GM12892 (cell line): ENCODE measurements at regions not wholly inside any gene's neighbourhood (a gene's known extent, or its start where the extent isn't known, plus 50 kb on each side); places are given as distances from the start of the nearest gene placed in this dataset.

Source experiments
- DNase-seq: peaks from one replicate; pipeline ENCODE4 v3.0.0; 2011; ENCODE audit not compliant: insufficient read length
- FAIRE-seq: peaks from 2 replicates; lab custom pipeline; 2011; peaks lifted over from hg19 to GRCh38; lab: Jason Lieb, UNC
- POLR2A ChIP-seq: IDR thresholded peaks from 2 replicates; pipeline ENCODE4 v1.6.1; 2011; ENCODE audit warnings: low read depth, low read length, control low read depth
- POLR2AphosphoS5 ChIP-seq: IDR thresholded peaks from 2 replicates; pipeline ENCODE4 v1.6.1; 2011; ENCODE audit warnings: low read depth, low read length, control low read depth
- TAF1 ChIP-seq: IDR thresholded peaks from 2 replicates; pipeline ENCODE4 v1.6.1; 2011; ENCODE audit warnings: low read depth, mild to moderate bottlenecking, control low read depth, low read length, borderline replicate concordance

DNA sequence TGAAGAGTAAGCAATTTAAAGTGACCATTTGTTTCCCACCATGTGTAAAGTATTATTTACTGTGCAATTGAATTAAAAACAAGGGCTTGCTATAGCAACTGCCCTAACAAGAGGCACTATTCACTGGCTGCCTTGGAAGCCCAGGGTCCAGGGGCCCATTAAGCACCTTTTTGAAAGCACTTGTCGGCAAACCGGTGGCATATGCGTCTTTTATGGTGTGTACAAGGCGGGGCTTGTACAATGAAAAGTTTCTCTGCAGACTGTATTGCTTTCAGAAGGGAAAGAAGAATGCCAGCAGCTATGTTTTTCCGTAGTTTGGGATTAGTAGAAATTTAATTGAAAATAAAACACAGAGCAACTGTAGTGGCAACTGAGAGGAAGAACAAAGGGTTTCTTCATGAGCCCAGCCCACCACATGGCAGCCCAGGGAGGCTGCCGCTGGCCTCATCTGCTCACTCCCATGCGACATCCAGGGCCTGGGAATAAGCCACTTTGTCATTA lies 279.5 kb upstream of the PARD3B start:
- no peak for DNase-seq

DNA sequence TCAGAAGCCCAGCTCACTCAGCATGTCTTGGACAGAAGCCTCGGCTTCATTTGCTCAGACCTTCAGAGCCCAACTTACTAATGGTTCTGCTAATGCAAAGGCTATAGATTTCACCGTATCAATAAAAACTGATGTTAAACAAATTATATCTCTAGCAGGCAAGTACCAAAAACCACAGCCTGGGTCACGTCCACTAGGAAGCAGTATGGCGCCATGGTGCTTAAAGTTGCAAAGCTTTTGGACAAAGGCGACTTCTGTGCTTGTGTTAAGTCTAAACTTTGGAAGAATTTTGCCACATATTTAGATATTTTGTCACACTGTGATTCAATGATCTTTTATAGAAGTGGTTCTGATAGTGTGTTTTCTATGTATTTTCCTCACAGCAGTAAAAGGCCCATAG lies 276.8 kb upstream of the PARD3B start:
- DNase-seq (no peak), FAIRE-seq (no peak)

More for the DNA sequence above, 279.5 kb upstream of the PARD3B start:
- no peak for TF ChIP-seq POLR2AphosphoS5
- no peak for TF ChIP-seq TAF1
- no peak for TF ChIP-seq POLR2A
- no peak for FAIRE-seq

DNA sequence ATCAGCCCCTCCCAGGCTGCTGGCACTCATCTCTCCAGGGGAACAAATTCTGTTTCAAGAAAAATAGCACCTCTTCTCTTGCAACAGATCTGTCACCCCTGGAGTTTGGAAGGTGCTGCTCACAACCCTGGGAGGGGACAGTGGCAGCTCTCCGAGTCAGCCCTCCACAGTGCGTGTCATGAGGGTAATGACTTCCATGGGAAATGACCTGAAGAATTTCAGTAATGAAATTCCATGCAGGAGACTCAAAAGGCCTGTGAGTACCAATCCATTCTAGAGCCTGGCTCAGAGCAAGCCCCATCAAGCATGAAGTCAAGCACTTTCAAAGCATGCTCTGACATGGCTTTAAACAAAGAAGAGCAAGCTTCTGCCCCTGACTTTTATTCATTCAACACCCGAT lies 276.3 kb upstream of the PARD3B start:
- FAIRE-seq (no peak), DNase-seq (no peak)
- TF ChIP-seq POLR2A (no peak), TAF1 (no peak), POLR2AphosphoS5 (no peak)

More for the DNA sequence above, 276.8 kb upstream of the PARD3B start:
- TF ChIP-seq POLR2A: no peak
- TF ChIP-seq TAF1: no peak
- TF ChIP-seq POLR2AphosphoS5: no peak

DNA sequence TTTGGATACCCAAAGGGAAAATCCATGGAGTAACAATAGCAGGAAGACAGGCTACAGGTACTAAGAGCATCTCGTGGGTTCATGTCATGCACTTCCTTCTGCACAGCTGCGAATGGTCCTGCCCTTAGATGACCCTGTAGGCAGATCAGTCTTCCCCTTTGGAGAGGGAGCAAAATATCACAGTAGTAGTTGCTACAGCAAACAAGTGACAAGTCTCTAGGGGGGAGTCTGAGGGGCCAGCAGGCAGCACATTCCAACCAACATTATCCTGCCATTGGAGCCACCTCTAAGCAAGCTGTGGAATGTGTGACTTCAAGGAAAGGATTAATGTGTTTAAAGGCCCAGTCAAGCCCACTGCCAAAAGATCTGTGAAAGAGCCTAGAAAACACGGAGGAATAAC lies 273.2 kb upstream of the PARD3B start:
- TF ChIP-seq POLR2A (no peak), POLR2AphosphoS5 (no peak), TAF1 (no peak)
- DNase-seq: no peak
- FAIRE-seq: no peak

DNA sequence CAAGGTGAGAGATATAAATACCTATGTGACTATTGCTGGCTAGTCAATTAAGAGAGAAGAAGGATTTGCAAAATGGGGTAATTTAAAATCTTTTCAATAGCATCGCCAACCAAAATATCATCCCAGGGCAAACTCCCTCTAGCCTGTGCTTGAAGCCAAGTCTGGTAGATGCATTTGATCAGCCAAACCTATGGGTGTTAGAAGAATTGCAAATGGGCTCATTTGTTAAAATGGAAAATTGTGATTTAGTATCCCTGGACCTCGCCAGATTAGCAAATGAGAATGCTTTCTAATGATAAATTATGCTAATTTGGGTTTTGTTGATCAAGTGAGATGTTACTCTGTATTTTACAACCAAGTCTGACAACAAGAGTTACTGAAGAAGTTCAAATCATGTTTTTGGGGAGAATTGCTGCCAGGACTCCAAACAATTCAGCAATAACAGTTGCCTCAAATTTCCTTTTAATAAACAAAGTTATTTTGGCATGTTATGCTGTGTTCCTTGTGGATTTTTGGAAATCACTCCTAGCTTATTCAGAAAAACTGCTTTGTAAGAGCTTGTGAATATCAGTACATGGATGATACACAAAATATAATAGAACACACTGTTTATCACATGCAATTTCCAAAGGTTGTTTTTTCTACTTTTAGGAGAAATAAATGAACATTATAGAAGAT lies 272.5 kb upstream of the PARD3B start:
- DNase-seq (no peak), FAIRE-seq (no peak)
- TF ChIP-seq POLR2A (no peak), POLR2AphosphoS5 (no peak), TAF1 (no peak)

DNA sequence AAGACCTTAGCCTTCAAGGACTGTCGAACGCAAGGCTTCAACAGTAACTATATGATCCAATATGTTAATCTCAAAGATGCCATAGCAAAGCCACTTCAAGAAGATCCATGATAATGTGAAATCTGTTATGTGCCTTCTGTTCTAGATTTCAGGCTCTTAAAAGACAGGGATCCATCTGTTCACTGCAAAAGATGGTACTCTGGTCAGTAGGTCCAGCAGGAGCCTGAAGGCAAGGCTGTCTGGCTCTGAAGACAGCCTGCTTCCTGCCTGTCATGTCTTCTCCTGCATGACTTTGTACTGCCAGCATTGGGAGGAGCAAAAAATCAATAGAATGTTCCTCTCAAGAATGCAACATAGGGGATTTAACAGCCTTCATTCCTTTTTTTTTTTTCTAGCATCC lies 270.8 kb upstream of the PARD3B start:
- TF ChIP-seq TAF1 (no peak), POLR2AphosphoS5 (no peak), POLR2A (no peak)
- no peak for FAIRE-seq
- DNase-seq: no peak

DNA sequence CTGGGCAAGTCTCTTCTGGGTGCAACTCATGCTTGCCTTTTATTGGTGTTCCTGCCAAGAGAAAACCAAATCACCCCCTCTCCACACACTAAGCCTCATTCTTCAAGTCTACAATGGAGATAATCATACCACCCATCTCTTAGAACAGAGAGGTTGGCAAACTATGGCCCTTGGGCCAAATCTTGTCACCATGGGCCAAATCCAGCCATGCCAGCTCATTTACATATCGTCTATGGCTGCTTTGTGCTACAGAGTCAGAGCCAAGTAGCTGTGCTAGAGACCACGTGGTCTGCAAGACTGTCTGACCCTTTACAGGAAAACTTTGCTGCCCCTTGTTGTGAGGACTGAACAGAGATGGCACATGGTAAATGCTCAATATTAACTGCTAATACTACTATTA lies 270.3 kb upstream of the PARD3B start:
- TF ChIP-seq POLR2A: no peak
- no peak for TF ChIP-seq TAF1
- TF ChIP-seq POLR2AphosphoS5: no peak
- FAIRE-seq (no peak), DNase-seq (no peak)

DNA sequence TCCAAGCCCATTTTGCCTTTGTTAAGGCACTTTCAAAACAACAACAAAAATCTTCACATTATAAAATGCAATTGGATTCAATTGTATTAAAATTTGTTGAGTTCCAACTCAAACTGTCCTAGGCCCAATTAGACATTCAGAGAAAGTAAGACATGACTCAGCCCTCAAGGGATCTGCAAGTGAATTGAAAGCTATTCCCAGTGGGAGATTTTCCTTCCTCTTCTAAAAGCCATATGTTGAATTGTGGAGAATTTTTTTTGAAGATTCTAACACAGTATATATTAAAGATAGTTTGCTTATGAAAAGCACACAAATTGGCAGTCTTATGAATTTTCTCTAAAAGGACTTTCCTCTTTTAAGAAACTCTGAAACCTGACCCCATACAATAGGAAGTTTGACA lies 268.0 kb upstream of the PARD3B start:
- TF ChIP-seq POLR2A (no peak), TAF1 (no peak), POLR2AphosphoS5 (no peak)
- DNase-seq: no peak
- no peak for FAIRE-seq

DNA sequence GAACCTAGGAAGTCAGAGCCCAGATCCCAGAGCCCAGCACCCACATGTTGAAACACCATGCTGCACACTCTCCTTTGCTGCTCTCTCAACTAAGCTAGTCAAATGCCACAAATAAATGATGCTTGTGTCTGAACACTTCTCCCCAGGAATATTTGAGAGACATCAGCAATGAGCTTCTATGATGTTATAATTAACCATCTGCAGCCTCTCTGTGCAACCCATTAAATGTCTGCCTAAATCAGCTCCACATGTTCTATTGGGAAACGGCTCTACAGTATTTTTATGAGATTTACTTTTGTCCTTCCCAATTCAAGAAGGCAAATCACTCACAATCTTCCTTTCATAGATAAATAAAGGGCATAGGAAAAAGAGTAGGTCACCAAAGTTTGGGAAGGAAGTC lies 266.8 kb upstream of the PARD3B start:
- TF ChIP-seq POLR2AphosphoS5 (no peak), TAF1 (no peak), POLR2A (no peak)
- no peak for FAIRE-seq
- no peak for DNase-seq

DNA sequence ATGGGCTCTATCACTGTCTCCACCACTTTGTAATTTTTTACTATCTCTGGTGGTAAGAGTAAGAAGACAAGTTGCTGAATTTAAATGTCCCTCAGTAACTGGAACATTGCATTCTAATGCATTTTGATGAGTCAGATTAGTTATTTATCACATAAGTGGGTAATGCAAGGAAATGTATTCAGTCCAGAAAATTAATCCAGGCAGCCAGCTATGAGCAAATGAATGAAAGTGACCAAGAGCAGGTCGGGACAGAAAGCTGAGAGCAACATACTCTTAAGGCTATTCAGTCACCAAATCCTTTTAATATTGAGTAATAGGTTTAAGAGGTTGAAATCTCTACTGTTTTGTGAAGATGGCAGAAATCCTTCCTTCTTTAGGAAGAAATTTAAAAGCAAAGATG lies 265.5 kb upstream of the PARD3B start:
- TF ChIP-seq POLR2A (no peak), TAF1 (no peak), POLR2AphosphoS5 (no peak)
- FAIRE-seq: no peak
- no peak for DNase-seq

DNA sequence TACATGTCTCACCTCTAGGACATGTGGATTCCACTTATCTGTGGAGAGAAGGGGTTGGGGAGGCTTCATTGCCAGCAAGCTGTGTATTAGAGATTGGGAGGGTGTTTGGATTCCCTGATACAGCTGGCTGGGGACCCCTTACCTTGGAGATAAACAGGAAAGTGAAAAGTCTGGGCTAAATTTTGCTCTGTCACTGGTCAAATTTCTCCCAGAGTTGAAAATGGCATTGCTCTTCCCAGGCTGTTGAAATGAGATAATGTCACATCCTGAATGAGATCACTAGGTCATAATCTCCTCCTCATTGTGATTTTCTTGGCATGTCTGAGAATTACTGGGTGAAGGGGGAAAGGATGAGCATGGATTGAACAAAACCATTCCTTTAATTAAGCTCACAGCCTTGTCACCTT lies 265.0 kb upstream of the PARD3B start:
- no peak for DNase-seq
- TF ChIP-seq POLR2A: no peak
- TF ChIP-seq POLR2AphosphoS5: no peak
- TF ChIP-seq TAF1: no peak
- FAIRE-seq: no peak

DNA sequence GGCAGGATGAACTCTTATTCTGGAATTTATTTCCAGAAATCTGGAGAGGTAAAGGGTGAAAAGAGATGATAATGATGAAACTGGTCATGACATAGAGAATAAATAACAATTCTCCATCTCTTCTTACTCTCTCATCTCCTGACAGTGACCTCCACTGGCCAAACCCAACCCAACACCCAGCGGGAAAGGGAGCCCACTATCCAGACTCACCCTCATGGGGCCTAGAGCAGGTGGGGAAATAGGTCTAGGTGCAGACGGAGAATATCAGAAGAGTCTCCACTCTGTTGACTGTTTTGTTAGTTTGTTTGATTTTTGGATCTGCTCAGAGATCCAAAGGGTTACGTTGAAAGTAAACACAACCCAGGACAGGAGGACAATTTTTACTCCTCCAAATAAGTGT lies 263.2 kb upstream of the PARD3B start:
- FAIRE-seq (no peak), DNase-seq (no peak)
- no peak for TF ChIP-seq TAF1
- TF ChIP-seq POLR2AphosphoS5: no peak
- no peak for TF ChIP-seq POLR2A

DNA sequence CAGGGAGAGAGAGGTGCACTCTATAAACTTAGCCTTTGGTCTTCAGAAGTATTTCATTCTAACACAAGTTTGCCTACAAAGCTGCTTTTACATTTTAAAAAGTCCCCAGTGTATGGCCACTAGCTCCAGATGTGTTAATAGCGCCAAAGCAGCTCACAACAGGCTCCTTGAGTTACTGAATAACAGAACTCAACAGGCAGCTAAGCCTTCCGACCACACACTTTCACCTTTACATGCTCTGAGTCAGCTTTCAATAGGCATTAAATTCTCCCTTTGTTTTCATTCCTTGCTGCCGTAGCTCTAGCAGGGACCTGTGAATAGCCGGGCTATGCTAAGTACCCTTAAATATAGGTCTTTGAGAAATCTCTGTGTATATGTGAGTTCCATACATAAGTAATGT lies 262.8 kb upstream of the PARD3B start:
- DNase-seq (no peak), FAIRE-seq (no peak)
- TF ChIP-seq POLR2A (no peak), POLR2AphosphoS5 (no peak), TAF1 (no peak)
